Fibroblast of pulmonary artery (primary cell): ENCODE measurements at regions not wholly inside any gene's neighbourhood (a gene's known extent, or its start where the extent isn't known, plus 50 kb on each side); places are given as distances from the start of the nearest gene placed in this dataset.
"Not testable (repeated sequence)": the region's sequence is repeated elsewhere in the genome, so short reads cannot be mapped to it uniquely, and the experiment has no call there.

Experiments used
- DNase-seq: peaks from one replicate; pipeline ENCODE4 v3.0.0-alpha.2; 2010; ENCODE audit warnings: low read depth
- H3K4me3 ChIP-seq: replicated peaks from 2 replicates; pipeline ENCODE4 v1.5.1; 2011; ENCODE audit warnings: low read depth, mild to moderate bottlenecking, control low read depth, low read length, moderate library complexity
- TF ChIP-seq, protein P1 (sequence below): IDR thresholded peaks from 2 replicates; pipeline ENCODE4 v1.5.1; 2011; ENCODE audit warnings: mild to moderate bottlenecking, control low read depth, low read length, inconsistent platforms; ENCODE audit errors: missing control alignments

DNA sequence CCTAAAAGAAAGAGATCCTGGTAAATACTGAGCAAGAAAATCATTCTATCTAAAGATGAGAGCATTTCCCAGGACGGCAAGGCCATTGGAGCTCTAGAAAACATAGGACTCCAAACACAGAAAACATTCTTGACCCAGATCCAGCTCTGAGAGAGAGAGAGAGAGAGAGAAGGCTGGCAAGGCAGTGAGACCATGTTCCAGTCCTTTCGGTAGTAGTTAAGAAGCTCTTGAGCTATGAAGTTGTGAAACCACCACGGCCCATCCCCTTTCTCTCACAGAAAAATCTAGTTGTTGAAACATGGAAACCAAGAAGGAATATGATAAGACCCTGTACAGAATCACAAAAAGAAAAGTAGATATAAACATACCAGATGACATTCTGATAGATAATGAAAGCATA lies 212.4 kb upstream of the NPSR1 start:
- DNase-seq, result peak; percentile 43
- H3K4me3 ChIP-seq, result no peak overlapping the region
- TF ChIP-seq, protein P1, sequence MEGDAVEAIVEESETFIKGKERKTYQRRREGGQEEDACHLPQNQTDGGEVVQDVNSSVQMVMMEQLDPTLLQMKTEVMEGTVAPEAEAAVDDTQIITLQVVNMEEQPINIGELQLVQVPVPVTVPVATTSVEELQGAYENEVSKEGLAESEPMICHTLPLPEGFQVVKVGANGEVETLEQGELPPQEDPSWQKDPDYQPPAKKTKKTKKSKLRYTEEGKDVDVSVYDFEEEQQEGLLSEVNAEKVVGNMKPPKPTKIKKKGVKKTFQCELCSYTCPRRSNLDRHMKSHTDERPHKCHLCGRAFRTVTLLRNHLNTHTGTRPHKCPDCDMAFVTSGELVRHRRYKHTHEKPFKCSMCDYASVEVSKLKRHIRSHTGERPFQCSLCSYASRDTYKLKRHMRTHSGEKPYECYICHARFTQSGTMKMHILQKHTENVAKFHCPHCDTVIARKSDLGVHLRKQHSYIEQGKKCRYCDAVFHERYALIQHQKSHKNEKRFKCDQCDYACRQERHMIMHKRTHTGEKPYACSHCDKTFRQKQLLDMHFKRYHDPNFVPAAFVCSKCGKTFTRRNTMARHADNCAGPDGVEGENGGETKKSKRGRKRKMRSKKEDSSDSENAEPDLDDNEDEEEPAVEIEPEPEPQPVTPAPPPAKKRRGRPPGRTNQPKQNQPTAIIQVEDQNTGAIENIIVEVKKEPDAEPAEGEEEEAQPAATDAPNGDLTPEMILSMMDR, result no peak

DNA sequence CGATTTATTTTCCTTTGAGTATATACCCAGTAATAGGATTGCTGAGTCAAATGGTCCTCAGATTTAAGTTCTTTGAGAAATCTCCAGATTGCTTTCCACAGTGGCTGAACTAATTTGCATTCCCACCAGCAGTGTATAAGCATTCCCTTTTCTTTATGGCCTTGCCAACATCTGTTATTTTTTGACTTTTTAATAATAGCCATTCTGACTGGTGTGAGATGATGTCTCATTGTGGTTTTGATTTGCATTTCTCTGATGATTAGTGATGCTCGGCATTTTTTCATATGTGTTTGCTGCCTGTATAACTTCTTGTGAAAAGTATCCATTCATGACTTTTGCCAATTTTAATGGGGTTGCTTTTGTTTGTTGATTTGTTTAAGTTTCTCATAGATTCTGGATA lies 209.5 kb upstream of the NPSR1 start:
- not testable (repeated sequence) for H3K4me3 ChIP-seq, DNase-seq

DNA sequence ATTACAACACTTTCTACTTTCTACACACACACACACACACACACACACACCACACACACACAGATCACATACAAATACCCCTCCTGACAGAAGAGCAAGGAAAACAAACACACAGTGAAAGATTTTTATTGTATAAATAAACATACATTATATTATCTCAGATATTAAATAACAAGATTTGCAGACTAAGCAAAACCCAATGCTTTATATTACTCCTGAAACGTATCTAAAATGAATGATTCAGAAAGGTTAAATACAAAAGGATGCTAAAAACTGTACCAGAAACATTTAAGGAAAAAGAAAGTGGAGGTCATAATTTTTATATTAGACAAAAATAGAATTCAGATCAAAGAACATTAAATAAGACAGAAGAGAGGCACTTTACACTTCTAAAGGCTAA lies 208.3 kb upstream of the NPSR1 start:
- TF ChIP-seq, protein P1, result no peak
- no peak overlapping the region for H3K4me3 ChIP-seq
- no peak for DNase-seq

DNA sequence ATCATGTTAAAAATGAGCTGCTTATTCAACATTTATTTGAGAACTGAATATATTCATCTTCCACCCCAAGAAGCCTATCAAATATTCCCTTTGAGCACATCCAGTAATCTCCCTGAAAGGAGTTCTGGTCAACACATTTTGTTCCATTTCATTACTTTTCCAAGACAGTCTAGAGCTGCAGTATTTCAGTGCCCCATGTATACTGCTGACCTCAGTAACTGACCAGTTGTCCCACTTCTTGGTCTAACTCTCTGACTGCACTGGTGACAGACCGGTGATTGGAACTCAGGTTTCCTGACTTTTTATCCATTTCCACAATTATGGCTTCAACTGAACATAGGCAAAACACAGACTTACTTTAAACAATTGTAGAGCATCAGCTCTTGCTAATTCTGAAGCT lies 206.8 kb upstream of the NPSR1 start:
- H3K4me3 ChIP-seq, result no peak overlapping the region
- TF ChIP-seq, protein P1, result no peak
- DNase-seq, result no peak

DNA sequence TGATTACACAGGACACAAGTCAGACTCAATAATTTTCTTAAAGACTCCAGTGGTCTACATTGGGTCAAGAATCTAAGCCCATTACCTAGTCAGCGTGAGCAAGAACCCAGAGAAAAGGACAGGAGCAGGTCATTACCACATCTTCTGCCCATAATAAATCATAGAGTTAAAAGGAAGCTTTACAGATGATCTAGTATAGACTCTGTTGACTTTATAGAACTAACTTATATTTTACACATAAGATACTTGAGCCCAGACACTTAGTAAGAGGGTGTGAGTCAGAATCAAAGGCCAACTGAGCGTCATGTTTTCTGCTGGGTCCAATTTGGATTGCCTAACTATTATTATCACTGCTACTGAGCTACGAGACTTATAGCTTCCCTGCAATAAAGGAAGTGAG lies 206.1 kb upstream of the NPSR1 start:
- TF ChIP-seq, protein P1, result no peak
- no peak overlapping the region for H3K4me3 ChIP-seq
- DNase-seq, result peak; percentile 78

DNA sequence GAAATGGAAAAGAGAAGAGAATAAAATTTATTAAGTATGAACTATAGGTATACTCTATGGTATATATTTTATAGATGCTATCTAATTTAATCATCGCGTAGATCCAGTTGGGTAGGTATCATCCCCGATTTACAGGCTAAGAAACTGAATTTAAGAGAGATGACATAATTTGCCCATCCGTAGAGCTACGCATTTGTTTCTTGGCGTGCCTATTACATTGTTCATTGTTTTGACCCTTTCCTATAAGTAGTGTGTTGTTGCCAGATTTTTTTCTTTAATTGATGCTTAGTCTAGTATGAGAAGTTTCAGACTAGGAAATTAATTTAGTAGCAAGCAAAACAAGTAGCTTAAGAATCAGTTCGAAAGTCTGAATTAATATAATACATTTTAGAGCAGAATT lies 205.7 kb upstream of the NPSR1 start:
- TF ChIP-seq, protein P1, result no peak
- H3K4me3 ChIP-seq, result no peak overlapping the region
- peak; percentile 29 for DNase-seq

DNA sequence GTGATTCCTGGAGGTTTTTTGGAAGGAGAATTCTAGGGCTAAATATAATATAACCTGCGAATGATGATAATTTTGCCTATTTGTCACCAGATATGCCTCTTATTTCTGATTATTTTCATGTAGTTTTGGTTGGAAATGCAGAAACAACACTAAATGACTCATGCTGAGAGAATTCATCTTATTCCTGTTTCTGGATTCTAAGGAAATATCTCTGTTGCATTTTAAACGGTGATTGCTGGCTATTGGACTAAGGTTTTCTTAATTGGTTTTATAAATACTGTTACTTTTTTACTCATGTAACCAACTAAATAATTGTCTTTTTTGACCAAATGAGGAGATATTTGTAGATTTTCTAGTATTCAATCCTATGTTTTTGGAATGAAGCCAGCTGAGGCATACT lies 204.9 kb upstream of the NPSR1 start:
- TF ChIP-seq, protein P1, result no peak
- peak; percentile 64 for DNase-seq
- H3K4me3 ChIP-seq, result no peak overlapping the region

DNA sequence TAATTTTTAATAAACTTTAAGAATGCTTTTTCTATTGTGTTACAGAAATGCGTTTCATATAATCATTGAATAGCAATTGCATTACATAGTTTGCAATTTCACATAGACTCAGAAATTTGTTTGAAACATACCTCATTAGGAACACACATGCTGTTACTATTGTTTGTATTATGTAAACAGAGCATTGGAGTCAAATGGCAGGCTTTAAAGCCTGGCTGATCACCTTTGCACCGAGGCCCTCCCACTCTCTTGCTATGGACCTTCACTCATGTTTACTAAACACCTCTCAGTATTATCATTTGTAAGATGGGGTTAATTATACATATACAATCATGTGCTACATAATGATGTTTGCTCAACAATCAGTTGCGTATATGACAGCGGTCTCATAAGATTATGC lies 203.6 kb upstream of the NPSR1 start:
- TF ChIP-seq, protein P1, result no peak
- no peak overlapping the region for H3K4me3 ChIP-seq
- DNase-seq, result no peak
